ENCODE measurements at regions not wholly inside any gene's neighbourhood (a gene's known extent, or its start where the extent isn't known, plus 50 kb on each side); places are given as distances from the start of the nearest gene placed in this dataset.

DNA sequence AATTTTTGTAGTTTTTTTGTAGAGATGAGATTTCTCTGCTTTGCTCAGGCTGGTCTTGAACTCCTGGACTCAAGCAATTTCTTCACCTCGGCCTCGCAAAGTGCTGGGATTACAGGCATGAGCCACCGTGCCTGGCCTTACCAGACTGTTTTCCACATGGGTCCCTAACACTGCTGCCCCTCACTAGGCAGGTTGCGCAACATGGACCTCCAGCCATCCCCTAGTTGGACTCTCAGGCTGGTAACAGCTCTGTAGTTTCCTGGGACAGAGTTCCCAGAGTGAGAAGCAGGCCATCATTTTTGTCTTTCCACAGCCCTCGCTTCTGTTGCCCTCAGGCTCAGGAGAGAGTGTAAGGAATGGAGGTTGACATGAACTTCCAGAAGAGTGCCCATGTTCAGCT is 156.1 kb downstream of the CTH start:
- RAD21 ChIA-PET (ENCODE audit: low non-redundant PET in 1 of 2, low total read pairs in 2 of 2, uncharacterized antibody in 2 of 2, unreplicated experiment in 2 of 2) = no interaction called here
- POLR2A ChIA-PET = no interaction called here
- H3K4me1 ChIP-seq (ENCODE audit: control insufficient read depth in 1 of 2, insufficient read depth in 2 of 2, low read length in 2 of 2) = no peaks in the 10 kb centered on the region
- H2AFZ ChIP-seq (ENCODE audit: low read depth, low read length, poor library complexity, severe bottlenecking) = no peak overlapping the region
- DNase-seq (ENCODE audit: low read depth, low spot score) (no peak), ATAC-seq (no peak)
- CTCF ChIA-PET = no interaction called here
- no peaks in the 10 kb centered on the region for H4K20me1 ChIP-seq (ENCODE audit: insufficient read depth)
- no TSS peak for BruUV-seq (replicated peaks)
- H3K9me2 ChIP-seq (ENCODE audit: insufficient read depth) = no peaks in the 10 kb centered on the region
- H3K9me3 ChIP-seq (ENCODE audit: control insufficient read depth in 1 of 2, insufficient read depth in 1 of 2, low read depth in 1 of 2, low read length in 2 of 2) = no peaks in the 10 kb centered on the region
- intact Hi-C loops (cut with micrococcal nuclease) = no loop called here
- TF ChIP-seq ELF1 (IDR thresholded peaks at IDR 0.05; ENCODE audit: borderline replicate concordance, low read depth) = no peak
- no peak for TF ChIP-seq POLR2A (IDR thresholded peaks at IDR 0.05; ENCODE audit: borderline replicate concordance, extremely low read depth, insufficient read depth, insufficient read length)
- no peak for TF ChIP-seq EZH2phosphoT487 (IDR thresholded peaks at IDR 0.05; ENCODE audit: borderline replicate concordance)
- TF ChIP-seq, protein P1, sequence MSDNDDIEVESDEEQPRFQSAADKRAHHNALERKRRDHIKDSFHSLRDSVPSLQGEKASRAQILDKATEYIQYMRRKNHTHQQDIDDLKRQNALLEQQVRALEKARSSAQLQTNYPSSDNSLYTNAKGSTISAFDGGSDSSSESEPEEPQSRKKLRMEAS (IDR thresholded peaks at IDR 0.05) = no peak
- TF ChIP-seq YY1 (IDR thresholded peaks at IDR 0.05; ENCODE audit: extremely low read depth, insufficient replicate concordance, low read depth, low read length) = no peak
- TF ChIP-seq SIN3A (IDR thresholded peaks at IDR 0.05; ENCODE audit: low read depth) = no peak
- no peak for TF ChIP-seq ZNF274 (IDR thresholded peaks at IDR 0.05; ENCODE audit: low read depth, low read length)
- no peak for TF ChIP-seq EGR1 (IDR thresholded peaks at IDR 0.05; ENCODE audit: low read depth)
- no peak overlapping the region for H3K27ac ChIP-seq (ENCODE audit: low read depth, low read length)
- H3K79me2 ChIP-seq (ENCODE audit: insufficient read depth, low read length) = no peaks in the 10 kb centered on the region
- H3K9ac ChIP-seq (ENCODE audit: low read length) = no peak overlapping the region
- H3K27me3 ChIP-seq (ENCODE audit: insufficient read depth, low read length) = peaks cover 37% of the 10 kb centered on the region; the same call in 1 of the 2 replicates
- no peak overlapping the region for H3K4me3 ChIP-seq (replicated peaks in 1 of 2; ENCODE audit: low read depth in 1 of 2, low read length in 2 of 2)
- H3K36me3 ChIP-seq (ENCODE audit: control insufficient read depth in 1 of 2, insufficient read depth in 2 of 2, low read length in 2 of 2) = no peaks in the 10 kb centered on the region
- no peak overlapping the region for H3K4me2 ChIP-seq (ENCODE audit: low read length)

DNA sequence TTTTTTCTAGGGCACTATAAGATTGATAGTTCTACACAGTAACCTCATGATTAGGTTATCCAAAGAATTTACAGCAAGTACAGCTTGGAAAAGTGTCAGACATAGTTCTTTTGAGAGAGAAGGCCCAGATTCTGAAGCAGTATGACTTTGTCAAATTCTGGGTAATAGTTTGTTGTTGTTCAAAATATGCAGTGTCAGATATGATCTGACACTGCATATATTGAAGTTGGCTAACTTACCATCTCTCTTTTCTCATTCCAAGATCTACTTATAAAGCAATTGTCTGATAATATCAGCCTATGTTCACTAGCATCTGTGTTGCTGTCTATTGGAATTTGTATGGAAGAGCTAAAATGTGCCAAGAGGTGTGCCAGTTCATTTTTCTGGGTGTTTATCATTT is 160.1 kb downstream of the CTH start:
- ChIA-PET CTCF (no interaction called here), POLR2A (no interaction called here), RAD21 (ENCODE audit: low non-redundant PET in 1 of 2, low total read pairs in 2 of 2, uncharacterized antibody in 2 of 2, unreplicated experiment in 2 of 2) (no interaction called here)
- Histone ChIP-seq H3K9ac (ENCODE audit: low read length) (no peak overlapping the region), H3K4me1 (ENCODE audit: control insufficient read depth in 1 of 2, insufficient read depth in 2 of 2, low read length in 2 of 2) (no peaks in the 10 kb centered on the region), H3K79me2 (ENCODE audit: insufficient read depth, low read length) (no peaks in the 10 kb centered on the region), H3K27ac (ENCODE audit: low read depth, low read length) (no peak overlapping the region), H3K9me3 (ENCODE audit: control insufficient read depth in 1 of 2, insufficient read depth in 1 of 2, low read depth in 1 of 2, low read length in 2 of 2) (no peaks in the 10 kb centered on the region), H3K9me2 (ENCODE audit: insufficient read depth) (no peaks in the 10 kb centered on the region), H3K36me3 (ENCODE audit: control insufficient read depth in 1 of 2, insufficient read depth in 2 of 2, low read length in 2 of 2) (no peaks in the 10 kb centered on the region), H2AFZ (ENCODE audit: low read depth, low read length, poor library complexity, severe bottlenecking) (no peak overlapping the region), H3K4me2 (ENCODE audit: low read length) (no peak overlapping the region), H3K4me3 (replicated peaks in 1 of 2; ENCODE audit: low read depth in 1 of 2, low read length in 2 of 2) (no peak overlapping the region), H3K27me3 (ENCODE audit: insufficient read depth, low read length) (peaks cover 45% of the 10 kb centered on the region), H4K20me1 (ENCODE audit: insufficient read depth) (no peaks in the 10 kb centered on the region)
- BruUV-seq (replicated peaks) = no TSS peak
- DNase-seq (ENCODE audit: low read depth, low spot score) (no peak), ATAC-seq (no peak)
- intact Hi-C loops (cut with micrococcal nuclease) = no loop called here
- TF ChIP-seq YY1 (IDR thresholded peaks at IDR 0.05; ENCODE audit: extremely low read depth, insufficient replicate concordance, low read depth, low read length) (no peak), JUND (IDR thresholded peaks at IDR 0.05) (no peak), POLR2A (IDR thresholded peaks at IDR 0.05; ENCODE audit: borderline replicate concordance, extremely low read depth, insufficient read depth, insufficient read length) (no peak), SP1 (IDR thresholded peaks at IDR 0.05; ENCODE audit: low read depth) (no peak), EZH2phosphoT487 (IDR thresholded peaks at IDR 0.05; ENCODE audit: borderline replicate concordance) (no peak)
- TF ChIP-seq, protein P1 (IDR thresholded peaks at IDR 0.05) = no peak
- TF ChIP-seq, protein P2, sequence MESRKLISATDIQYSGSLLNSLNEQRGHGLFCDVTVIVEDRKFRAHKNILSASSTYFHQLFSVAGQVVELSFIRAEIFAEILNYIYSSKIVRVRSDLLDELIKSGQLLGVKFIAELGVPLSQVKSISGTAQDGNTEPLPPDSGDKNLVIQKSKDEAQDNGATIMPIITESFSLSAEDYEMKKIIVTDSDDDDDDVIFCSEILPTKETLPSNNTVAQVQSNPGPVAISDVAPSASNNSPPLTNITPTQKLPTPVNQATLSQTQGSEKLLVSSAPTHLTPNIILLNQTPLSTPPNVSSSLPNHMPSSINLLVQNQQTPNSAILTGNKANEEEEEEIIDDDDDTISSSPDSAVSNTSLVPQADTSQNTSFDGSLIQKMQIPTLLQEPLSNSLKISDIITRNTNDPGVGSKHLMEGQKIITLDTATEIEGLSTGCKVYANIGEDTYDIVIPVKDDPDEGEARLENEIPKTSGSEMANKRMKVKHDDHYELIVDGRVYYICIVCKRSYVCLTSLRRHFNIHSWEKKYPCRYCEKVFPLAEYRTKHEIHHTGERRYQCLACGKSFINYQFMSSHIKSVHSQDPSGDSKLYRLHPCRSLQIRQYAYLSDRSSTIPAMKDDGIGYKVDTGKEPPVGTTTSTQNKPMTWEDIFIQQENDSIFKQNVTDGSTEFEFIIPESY (IDR thresholded peaks at IDR 0.05; ENCODE audit: extremely low read depth, insufficient replicate concordance, low read length) = no peak
- TF ChIP-seq, protein P3, sequence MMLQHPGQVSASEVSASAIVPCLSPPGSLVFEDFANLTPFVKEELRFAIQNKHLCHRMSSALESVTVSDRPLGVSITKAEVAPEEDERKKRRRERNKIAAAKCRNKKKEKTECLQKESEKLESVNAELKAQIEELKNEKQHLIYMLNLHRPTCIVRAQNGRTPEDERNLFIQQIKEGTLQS (IDR thresholded peaks at IDR 0.05) = no peak
- TF ChIP-seq, protein P4, sequence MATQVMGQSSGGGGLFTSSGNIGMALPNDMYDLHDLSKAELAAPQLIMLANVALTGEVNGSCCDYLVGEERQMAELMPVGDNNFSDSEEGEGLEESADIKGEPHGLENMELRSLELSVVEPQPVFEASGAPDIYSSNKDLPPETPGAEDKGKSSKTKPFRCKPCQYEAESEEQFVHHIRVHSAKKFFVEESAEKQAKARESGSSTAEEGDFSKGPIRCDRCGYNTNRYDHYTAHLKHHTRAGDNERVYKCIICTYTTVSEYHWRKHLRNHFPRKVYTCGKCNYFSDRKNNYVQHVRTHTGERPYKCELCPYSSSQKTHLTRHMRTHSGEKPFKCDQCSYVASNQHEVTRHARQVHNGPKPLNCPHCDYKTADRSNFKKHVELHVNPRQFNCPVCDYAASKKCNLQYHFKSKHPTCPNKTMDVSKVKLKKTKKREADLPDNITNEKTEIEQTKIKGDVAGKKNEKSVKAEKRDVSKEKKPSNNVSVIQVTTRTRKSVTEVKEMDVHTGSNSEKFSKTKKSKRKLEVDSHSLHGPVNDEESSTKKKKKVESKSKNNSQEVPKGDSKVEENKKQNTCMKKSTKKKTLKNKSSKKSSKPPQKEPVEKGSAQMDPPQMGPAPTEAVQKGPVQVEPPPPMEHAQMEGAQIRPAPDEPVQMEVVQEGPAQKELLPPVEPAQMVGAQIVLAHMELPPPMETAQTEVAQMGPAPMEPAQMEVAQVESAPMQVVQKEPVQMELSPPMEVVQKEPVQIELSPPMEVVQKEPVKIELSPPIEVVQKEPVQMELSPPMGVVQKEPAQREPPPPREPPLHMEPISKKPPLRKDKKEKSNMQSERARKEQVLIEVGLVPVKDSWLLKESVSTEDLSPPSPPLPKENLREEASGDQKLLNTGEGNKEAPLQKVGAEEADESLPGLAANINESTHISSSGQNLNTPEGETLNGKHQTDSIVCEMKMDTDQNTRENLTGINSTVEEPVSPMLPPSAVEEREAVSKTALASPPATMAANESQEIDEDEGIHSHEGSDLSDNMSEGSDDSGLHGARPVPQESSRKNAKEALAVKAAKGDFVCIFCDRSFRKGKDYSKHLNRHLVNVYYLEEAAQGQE (IDR thresholded peaks at IDR 0.05; ENCODE audit: low read depth) = no peak

Measured in HCT116 (cell line).